ENCODE measurements at regions not wholly inside any gene's neighbourhood (a gene's known extent, or its start where the extent isn't known, plus 50 kb on each side); places are given as distances from the start of the nearest gene placed in this dataset.
"Not testable (repeated sequence)": the region's sequence is repeated elsewhere in the genome, so short reads cannot be mapped to it uniquely, and the experiment has no call there.

GRCh38 chr1:189637041-189637440 is 840.6 kb downstream of the BRINP3 start:
- no peak for DNase-seq (ENCODE audit: low read depth in 3 of 3)

DNA sequence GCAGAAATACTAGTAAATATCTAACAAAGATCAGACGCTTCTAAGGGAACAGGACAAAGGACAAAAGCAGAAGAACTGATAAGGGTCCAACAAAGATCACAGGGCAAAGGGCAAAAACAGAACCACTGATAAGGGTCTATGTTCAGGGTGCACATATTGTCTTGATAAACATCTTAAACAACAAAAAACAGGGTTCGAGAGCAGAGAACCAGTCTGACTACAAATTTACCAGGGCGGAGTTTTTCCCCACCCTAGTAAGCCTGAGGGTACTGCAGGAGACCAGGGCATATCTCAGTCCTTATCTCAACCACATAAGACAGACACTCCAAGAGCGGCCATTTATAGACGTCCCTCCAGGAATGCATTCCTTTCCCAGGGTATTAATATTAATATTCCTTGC is 833.5 kb downstream of the BRINP3 start:
- not testable (repeated sequence) for DNase-seq (ENCODE audit: low read depth in 3 of 3)

GRCh38 chr1:189644970-189645369 is 832.7 kb downstream of the BRINP3 start:
- DNase-seq (ENCODE audit: low read depth in 3 of 3), result no peak

GRCh38 chr1:189646066-189646465 is 831.6 kb downstream of the BRINP3 start:
- DNase-seq (ENCODE audit: low read depth in 3 of 3), result no peak

DNA sequence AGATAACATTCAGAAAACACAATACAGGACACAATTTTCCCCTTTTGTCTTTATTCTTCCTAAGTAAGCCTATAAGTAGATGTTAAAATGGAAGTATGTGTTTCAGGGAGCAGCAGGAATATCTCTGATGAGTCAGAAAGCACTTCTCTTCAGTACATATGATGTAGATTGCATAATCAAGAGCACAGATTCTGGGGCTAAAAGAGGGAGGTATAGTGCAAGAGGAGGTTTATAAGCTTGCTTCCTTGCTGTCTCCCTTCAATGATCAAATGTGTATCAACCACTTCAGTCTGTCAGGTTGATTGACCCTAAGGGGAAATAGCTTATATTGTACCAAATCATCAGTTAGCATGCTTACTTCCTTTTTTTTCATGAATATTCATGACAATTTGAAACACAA is 822.8 kb downstream of the BRINP3 start:
- DNase-seq (ENCODE audit: low read depth in 3 of 3), result no peak

DNA sequence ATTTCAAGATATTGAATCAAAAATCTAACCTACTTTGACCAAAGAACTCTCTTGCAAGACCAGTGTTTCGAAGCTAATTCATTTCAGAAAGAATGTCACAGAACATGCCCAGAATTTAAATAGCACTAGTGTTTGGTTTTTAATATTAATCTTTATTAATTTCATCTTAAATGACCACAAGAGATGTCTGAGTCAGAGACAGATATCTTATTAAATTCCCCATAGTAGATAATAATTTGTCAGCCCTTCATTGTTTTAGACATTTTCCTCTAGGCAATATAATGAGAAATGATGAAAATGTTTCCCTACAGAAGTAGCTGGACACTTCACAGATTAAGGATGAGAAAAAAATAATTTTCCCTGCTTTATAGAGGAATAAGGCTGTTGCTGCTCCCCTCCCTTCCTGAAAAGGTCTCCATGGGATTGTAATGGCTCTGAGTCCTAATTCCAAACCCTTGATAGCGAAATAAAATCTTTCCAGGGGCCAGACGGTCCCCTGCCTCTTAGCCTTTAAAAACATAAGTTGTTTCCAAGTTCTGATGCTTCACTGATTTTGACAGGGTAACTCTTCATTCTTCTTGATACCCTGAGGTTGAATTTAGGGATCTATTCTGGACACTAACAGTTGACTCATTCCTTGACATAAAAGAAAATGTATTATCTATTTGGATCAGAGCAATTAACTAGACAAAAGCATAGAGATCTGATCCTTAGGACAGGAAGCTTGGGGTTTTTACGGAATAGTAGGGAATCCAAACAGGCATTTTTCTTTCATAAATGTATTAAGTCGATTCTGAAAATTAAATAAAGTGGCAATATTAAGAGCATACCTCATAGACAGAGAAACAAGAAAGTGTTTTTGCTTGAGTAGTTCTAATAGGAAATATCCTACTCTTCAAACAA is 820.8 kb downstream of the BRINP3 start:
- DNase-seq (ENCODE audit: low read depth in 3 of 3), result no peak

DNA sequence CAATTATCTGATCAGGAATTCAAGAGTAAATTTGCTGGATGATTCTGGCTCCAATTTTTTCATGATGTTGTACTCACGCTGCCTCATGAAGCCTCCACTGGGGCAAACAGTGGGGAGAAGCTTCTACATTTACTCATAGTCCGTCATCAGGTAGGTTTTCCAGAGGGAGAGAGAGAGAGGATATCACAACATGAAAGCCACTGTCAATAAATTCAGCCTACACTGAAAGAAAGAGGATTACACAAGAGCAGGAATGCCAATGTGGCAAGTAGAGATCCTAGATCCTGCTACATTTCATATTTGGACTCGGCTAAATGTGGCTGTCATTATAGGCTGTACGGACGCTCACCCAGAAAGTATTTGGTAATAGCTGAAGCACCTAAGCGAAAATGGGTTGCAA is 819.9 kb downstream of the BRINP3 start:
- DNase-seq (ENCODE audit: low read depth in 3 of 3), result no peak

GRCh38 chr1:189658381-189658780 is 819.3 kb downstream of the BRINP3 start:
- DNase-seq (ENCODE audit: low read depth in 3 of 3), result no peak

DNA sequence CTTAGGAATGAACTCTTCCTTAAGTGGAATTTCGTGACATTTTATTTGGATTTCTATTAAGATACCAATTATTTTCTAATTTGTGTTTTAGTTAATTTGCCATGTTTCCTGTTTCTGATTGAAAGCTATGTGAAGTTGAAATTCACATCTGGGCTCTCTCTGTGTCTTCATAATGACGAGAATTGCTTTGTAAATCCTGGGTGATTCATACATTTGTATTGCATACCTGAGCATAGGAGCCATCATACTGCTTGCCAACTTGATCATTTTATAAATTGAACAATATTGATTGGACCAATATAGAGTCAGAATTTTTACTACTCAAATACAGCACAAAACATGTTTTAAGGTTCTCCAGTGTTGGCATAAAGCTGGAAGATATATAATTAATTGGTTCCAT is 817.9 kb downstream of the BRINP3 start:
- DNase-seq (ENCODE audit: low read depth in 3 of 3), result no peak

DNA sequence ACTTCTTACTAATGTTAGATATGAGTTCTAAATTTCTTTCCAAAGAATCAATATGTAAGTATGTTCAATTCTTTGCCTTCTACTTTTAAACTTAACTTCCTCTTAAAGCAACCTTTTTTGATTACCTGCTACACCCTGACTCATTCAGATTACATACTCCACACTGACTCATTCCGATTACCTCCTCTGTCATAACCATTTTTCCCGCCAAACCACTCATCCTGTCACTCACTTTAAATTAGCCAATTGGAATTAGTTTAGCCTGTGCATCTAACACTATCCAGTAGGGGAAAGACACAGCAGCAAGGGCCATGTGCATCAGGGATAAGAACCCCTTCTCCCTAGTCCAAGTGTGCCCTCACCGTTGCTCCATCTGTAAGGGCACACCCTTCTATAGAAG is 815.5 kb downstream of the BRINP3 start:
- DNase-seq (ENCODE audit: low read depth in 3 of 3), result no peak

DNA sequence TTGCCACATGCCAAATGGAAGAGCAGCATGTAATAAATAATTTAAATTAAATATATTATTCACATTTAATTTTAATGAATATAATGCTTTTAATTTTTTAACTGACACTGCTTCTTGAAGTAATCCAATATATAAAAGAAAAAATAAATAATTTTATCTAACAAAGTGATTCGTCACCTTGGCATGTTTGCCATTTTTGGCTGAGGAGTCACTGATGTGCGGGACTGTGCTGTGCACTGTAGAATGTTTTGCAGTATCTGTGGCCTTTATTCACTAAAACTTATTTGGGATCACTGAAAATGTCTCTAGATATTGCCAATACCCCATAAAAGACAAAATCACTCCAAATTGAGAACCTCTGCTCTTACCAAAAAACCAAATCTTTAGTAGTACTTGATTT is 807.8 kb downstream of the BRINP3 start:
- DNase-seq (ENCODE audit: low read depth in 3 of 3), result no peak

- no peak for DNase-seq (ENCODE audit: low read depth in 3 of 3)
These were observed 804.4 kb downstream of the BRINP3 start for GRCh38 chr1:189673217-189673616.

- DNase-seq (ENCODE audit: low read depth in 3 of 3), result no peak
These were observed 801.9 kb downstream of the BRINP3 start for GRCh38 chr1:189675712-189676244.

GRCh38 chr1:189678779-189679178 is 798.9 kb downstream of the BRINP3 start:
- no peak for DNase-seq (ENCODE audit: low read depth in 3 of 3)

DNA sequence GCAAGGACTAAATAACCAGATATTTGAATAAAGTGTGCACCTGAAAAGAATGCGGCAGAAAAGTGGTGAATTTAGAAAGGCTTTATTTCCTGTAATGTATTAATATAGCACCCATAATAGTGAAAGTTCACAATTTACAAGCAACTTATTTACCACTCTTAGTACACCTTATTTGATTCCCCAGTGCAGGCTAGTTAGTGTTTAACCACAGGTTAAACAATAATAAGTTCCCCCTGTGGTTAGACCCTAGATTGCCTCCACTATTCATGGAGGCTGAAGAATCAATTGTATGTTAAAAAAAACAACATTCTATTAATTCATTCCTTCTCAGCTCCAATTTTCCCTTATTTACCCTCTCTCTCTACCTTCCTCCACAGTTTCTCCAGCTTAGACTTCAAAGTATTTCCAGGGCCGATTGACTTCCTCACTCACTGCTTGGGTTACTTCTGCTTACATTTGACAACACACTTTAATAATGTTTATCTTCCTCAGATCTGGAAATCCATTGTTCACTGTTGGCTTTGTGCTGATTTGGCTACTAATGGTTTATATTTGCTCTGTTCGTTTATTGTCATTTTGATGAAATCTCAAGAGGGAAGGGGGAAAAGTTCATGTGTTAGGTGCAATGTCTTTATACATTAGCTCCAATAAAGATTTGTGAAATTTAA is 796.3 kb downstream of the BRINP3 start:
- DNase-seq (ENCODE audit: low read depth in 3 of 3), result no peak

DNA sequence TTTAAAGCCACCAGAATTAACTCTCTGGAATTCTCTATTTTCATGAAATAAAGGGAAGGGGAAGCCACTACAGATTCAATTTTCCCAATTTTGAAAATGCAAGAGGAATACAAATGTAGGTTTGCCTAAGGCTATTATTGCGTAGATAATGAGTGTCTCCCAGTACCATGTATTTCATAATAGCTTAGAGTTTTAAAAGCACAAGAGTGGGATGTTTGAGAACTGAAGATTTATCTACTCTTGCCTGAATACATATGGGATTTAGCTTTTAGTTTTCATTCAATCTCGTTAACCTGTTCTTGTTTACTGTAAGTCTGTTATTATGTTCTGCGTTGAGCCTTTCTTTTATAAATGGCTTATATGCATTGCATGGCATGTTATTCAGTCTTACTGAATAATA is 795.1 kb downstream of the BRINP3 start:
- no peak for DNase-seq (ENCODE audit: low read depth in 3 of 3)

GRCh38 chr1:189686288-189686687 is 791.4 kb downstream of the BRINP3 start:
- DNase-seq (ENCODE audit: low read depth in 3 of 3), result no peak

DNA sequence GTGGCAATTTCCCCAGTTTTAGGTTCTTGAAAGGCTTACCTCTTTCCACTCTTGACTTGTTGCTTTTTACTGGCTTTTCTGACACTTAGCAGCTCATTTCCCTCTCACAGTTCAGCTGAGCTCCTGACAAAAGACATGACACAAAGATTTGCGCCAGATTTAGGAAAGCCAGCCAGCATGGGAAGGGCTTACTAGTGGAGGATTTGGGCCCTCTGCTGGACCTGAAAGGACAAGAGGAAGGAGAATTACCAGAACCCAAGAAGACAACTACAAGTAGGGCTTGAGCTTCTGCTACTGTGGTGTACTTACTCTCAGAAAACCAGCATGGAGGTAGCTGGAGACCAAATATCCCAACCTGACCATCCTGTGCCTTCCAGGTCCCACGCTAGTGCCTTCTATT is 784.5 kb downstream of the BRINP3 start:
- DNase-seq (ENCODE audit: low read depth in 3 of 3), result no peak

DNA sequence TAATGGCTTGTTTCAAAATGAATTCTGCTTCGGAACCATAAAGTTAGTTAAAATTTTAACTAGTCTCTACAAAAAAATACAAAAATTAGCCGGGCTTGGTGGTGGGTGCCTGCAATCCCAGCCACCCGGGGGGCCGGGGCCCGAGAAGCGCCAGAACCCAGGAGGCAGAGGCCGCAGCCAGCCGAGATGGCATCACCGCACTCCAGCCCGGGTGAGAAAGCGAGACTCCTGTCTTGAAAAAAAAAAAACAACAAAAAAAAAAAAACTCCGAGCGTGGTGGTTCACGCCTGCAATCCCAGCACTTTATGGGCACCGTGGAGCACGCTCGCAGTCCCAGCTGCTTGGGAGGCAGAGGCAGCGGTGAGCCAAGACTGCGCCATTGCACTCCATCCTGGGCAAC is 781.4 kb downstream of the BRINP3 start:
- DNase-seq (ENCODE audit: low read depth in 3 of 3), result no peak

DNA sequence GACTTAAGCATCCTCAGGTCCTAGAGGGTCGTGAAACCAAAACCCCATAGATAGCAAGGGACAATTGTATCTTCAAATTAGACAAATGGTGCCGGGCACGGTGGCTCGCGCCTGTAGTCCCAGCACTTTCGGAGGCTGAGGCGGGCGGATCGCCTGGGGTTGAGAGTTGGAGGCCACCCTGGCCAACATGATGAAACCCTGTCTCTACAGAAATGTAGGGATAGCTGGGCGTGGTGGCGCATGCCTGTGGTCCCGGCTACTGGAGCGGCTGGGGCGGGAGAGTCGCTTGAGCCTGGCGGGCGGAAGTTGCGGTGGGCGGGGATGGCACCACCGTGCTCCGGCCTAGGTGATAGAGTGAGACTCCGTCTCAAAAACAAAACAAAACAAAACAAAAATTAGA is 780.6 kb downstream of the BRINP3 start:
- no peak for DNase-seq (ENCODE audit: low read depth in 3 of 3)

GRCh38 chr1:189701606-189702005 is 776.1 kb downstream of the BRINP3 start:
- no peak for DNase-seq (ENCODE audit: low read depth in 3 of 3)

GRCh38 chr1:189706594-189706993 is 771.1 kb downstream of the BRINP3 start:
- no peak for DNase-seq (ENCODE audit: low read depth in 3 of 3)

GRCh38 chr1:189708674-189709073 is 769.0 kb downstream of the BRINP3 start:
- no peak for DNase-seq (ENCODE audit: low read depth in 3 of 3)

Measured in stimulated activated CD4-positive, alpha-beta T cell treated with anti-CD3 and anti-CD28 coated beads, TNF-alpha, amount 100 ng/mL, for 48 hours (primary cell).